HG03060 (cell line): ENCODE measurements at regions not wholly inside any gene's neighbourhood (a gene's known extent, or its start where the extent isn't known, plus 50 kb on each side); places are given as distances from the start of the nearest gene placed in this dataset.
"Not testable (repeated sequence)": the region's sequence is repeated elsewhere in the genome, so short reads cannot be mapped to it uniquely, and the experiment has no call there.

Source experiments
- ATAC-seq: cut with Tn5 transposase; IDR thresholded peaks from one replicate; pipeline ENCODE4 v1.9.1; 2021; ENCODE audit warnings: low read depth, moderate number of reproducible peaks; ENCODE audit not compliant: unreplicated experiment

GRCh38 chr13:89076622-89077021, 1405.5 kb downstream of the SLITRK5 start:
- no peak for ATAC-seq

GRCh38 chr13:89082623-89083022, 1411.5 kb downstream of the SLITRK5 start:
- no peak for ATAC-seq

DNA sequence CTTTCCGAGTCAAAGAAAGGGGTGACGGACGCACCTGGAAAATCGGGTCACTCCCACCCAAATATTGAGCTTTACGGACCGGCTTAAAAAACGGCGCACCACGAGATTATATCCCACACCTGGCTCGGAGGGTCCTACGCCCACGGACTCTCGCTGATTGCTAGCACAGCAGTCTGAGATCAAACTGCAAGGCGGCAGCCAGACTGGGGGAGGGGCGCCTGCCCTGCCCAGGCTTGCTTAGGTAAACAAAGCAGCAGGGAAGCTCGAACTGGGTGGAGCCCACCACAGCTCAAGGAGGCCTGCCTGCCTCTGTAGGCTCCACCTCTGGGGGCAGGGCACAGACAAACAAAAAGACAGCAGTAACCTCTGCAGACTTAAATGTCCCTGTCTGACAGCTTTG, 1416.9 kb downstream of the SLITRK5 start:
- ATAC-seq = not testable (repeated sequence)

DNA sequence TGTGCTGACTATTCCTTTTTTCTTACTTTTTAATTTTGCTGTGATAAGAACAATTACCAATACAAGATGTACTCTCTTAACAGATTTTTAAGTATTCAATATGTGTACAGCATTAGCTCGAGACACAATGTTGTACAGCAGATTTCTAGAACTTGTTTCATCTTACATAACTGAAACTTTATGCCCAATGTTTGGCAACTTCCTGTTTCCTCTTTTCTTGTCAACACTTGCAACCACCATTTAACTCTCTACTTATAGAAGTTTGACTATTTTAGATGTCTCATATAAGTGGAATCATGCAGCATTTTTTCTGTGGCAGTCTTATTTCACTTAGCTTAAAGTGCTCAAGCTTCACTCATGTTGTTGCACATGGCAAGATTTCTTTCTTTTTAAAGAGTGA, 1426.8 kb downstream of the SLITRK5 start:
- no peak for ATAC-seq

DNA sequence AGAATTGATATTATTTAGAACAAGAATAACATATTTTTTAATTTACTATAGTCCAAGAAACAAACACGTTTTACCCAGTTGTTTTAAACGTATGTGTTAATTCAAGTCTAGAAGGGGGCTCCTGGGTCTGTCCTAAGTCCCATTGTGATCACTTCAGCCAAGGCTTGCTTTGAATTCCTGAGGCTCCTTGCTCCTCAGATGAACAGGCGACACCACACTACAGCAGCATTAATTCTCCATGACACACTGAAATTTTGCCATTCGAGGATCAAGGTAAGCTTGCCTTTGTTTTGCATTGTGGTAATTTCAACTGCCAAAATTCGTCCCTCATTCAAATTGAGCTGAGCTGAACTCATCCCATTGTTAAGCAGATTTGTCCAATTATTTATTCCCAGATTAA, 1442.6 kb downstream of the SLITRK5 start:
- ATAC-seq = no peak

GRCh38 chr13:89115307-89115706, 1444.1 kb downstream of the SLITRK5 start:
- no peak for ATAC-seq

- no peak for ATAC-seq
Measured at GRCh38 chr13:89136678-89137077, 1465.5 kb downstream of the SLITRK5 start.

DNA sequence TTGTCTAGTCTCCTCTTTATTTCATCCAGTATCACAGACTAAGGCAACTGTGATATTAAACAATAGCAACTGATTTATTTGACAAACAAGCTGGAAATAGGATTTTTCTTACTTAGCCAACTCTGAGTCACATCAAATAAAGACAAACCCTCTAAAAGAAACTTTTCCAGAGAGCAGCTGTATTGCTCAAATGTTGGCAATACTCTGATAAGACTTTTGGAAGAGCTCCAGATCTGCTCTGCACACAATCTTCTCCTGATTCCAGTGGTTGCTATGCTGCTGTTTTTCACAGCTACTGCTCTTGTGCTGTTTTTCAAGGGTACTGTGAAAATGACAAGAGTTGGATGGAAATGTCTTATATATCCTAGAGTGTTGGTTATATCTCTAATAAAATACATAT, 1479.2 kb downstream of the SLITRK5 start:
- ATAC-seq = no peak

- no peak for ATAC-seq
Measured at GRCh38 chr13:89153941-89154340, 1482.8 kb downstream of the SLITRK5 start.

- ATAC-seq = no peak
Measured at GRCh38 chr13:89163096-89163495, 1491.9 kb downstream of the SLITRK5 start.

- ATAC-seq = no peak
Measured at GRCh38 chr13:89165685-89166084, 1494.5 kb downstream of the SLITRK5 start.

DNA sequence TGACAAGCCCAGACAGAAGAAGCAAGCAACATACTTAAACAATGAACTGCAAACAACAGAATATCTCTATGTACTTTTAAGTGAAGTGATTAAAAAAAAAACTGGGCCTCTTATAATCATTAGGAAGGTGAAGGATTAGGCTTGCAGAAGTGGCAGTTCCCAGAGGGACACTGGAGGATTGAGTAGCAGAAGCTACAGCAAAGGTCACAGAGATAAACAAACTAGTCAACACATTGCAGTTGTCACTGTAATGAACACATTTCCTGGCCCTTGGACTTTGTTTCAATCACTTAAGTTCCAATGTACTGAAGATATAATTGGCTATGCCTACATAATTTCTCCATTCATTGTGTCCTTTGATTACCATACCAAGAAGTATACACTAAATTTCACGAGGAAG, 1498.8 kb downstream of the SLITRK5 start:
- ATAC-seq = no peak

DNA sequence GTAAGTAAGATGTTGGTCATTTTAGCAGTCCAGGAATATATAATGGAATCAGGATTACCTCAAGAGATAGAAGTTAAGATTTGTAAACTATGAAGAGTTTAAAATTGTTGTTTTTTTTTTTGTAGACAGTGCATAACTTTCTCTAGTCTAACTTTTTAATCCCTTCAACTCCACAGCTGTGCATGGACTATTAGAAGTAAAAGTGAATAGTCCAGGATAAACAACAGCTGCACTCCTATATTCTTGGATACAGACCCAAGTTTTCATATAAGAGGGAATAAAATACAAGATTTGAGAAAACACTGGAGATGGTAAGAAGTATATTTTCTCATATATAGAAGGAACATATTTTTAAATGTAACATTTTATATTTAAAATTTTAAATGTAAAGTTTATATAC, 1509.9 kb downstream of the SLITRK5 start:
- ATAC-seq = no peak

DNA sequence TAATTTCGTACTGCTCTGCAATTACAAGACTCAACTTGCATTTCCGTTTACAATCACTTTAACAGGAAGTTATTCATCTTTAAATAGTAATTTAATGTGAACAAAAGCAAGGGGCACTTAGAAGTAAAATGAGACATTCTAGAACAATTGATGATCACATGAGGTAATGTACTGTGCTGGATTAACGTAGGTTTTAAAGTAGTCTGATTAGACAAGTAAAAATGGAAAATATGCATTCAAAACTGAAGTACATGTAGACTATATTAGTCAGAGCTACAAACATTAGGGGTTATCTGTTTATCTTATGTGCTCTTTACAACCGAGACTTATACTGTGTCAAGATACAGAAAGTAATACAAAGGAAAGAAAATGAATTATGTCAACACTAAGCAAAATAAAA, 1528.0 kb downstream of the SLITRK5 start:
- no peak for ATAC-seq

GRCh38 chr13:89204435-89204834, 1533.3 kb downstream of the SLITRK5 start:
- no peak for ATAC-seq

DNA sequence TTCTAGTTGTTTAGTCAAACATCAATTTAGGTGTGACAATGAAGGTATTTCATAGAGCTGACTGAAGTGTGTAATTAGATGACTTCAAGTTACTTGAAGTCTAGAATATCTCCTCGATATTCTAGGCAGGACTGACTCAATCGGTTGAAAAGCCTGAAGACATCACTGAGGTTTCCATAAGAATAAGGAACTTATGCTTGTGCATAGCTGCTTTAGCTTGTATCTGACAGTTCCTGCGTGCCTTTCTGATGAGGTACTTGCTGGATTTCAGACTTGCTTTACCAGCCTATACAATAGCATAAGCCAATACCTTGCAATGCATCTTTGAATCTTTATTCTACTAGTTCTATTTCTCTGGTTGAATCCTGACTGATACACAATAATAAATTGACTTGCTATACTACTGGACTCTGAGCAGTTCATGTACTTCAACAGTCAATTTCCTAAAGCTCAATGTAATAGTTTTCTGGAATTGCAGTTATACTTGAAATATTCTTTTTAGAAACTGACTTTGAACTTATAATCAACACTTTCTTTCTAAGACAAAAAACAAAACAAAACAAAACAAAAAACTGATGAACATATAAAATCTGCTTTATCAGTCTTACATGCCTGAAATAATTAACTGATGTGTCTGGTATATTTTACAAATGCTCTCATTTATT, 1534.8 kb downstream of the SLITRK5 start:
- no peak for ATAC-seq

DNA sequence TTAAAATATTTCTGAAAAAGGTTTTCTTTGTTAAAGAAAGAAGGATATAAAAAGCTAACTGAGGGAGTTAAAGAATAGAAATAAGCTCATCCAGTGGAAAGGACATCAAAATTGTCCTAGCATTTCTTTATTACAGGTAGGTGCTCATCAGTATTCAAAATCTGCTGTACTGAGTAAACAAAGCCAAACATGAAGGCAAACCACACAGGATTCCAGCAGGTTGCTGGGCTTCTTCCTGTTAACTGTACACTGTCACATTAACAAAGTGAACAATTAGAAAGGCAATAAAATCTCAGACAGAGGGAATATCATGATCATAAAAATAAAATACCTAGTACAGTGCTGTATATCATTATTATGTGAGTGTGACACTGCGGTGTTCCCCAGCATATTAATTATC, 1541.0 kb downstream of the SLITRK5 start:
- ATAC-seq = no peak

- ATAC-seq = no peak
Measured at GRCh38 chr13:89214185-89214584, 1543.0 kb downstream of the SLITRK5 start.

- not testable (repeated sequence) for ATAC-seq
Measured at GRCh38 chr13:89215319-89215718, 1544.1 kb downstream of the SLITRK5 start.

DNA sequence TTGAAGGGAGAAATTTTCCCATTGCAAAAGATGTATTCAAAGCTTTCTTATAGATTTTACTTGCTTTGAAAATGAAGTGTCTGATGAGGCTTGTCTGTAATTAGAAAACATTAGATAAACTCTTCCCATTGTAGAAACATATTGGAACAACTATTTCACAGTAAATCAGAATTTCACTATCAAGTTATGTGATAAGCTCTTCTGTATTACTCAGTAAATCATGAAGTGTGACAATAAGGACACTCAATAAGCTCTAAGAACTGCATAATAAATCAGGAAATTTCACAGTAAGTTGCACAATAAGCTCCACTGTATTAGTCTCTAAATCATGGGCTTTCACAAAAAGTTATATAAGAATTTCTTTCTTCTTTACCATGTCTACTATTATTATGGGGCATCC, 1546.6 kb downstream of the SLITRK5 start:
- ATAC-seq = no peak

GRCh38 chr13:89221557-89222158, 1550.5 kb downstream of the SLITRK5 start:
- no peak for ATAC-seq

DNA sequence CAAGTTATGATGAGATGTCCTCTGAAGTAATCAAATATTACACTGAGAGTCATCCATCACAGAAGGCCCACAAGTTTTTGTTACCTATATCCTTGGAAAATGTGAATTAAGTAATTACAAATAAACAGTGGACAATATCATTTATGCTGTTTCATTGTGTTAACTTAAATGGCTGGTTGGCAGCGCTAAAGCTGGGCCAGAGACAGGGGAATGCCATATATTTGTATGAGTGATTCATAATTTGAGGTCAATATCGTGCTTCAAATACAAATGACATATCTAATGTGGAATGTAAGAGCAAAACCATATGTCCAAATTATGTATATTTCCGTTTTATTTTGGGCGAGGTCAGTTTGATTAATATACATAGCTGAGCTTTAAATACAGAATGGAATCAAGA, 1556.2 kb downstream of the SLITRK5 start:
- no peak for ATAC-seq

DNA sequence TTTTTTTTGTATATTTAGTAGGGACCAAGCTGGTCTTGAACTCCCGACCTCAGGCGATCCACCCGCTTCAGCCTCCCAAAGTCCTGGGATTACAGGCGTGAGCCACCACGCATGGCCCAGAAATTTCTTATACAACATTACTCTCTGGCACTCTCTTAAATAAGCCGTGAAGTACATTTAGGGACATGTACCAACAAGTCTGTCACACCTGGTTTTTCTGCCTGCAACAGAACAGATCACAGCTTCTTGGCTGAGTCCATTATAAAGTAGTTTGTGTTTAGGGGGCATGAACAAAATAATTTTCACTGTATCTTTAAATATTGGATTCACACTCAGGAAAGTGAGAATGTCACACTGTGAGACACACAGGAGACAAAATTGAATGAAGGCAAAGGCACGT, 1567.3 kb downstream of the SLITRK5 start:
- ATAC-seq = no peak
